ENCODE measurements at regions not wholly inside any gene's neighbourhood (a gene's known extent, or its start where the extent isn't known, plus 50 kb on each side); places are given as distances from the start of the nearest gene placed in this dataset.

GRCh38 chr10:110396284-110396651, 91.5 kb upstream of the SMNDC1 start:
- DNase-seq (ENCODE audit: low spot score) = no peak

- DNase-seq (ENCODE audit: low spot score) = no peak
These were observed 93.1 kb upstream of the SMNDC1 start for GRCh38 chr10:110397856-110398255.

GRCh38 chr10:110398419-110399105, 93.8 kb upstream of the SMNDC1 start:
- DNase-seq (ENCODE audit: low spot score) = peak; percentile 100

GRCh38 chr10:110399106-110399964, 94.6 kb upstream of the SMNDC1 start:
- DNase-seq (ENCODE audit: low spot score) = peak; percentile 99

GRCh38 chr10:110399965-110400933, 95.5 kb upstream of the SMNDC1 start:
- no peak for DNase-seq (ENCODE audit: low spot score)

- DNase-seq (ENCODE audit: low spot score) = no peak
These were observed 96.2 kb upstream of the DUSP5 start for GRCh38 chr10:110401401-110402076.

GRCh38 chr10:110402077-110402416, 95.7 kb upstream of the DUSP5 start:
- no peak for DNase-seq (ENCODE audit: low spot score)

- DNase-seq (ENCODE audit: low spot score) = no peak
These were observed 94.1 kb upstream of the DUSP5 start for GRCh38 chr10:110403593-110403992.

GRCh38 chr10:110404413-110404812, 93.3 kb upstream of the DUSP5 start:
- DNase-seq (ENCODE audit: low spot score) = no peak

GRCh38 chr10:110404825-110405224, 92.9 kb upstream of the DUSP5 start:
- DNase-seq (ENCODE audit: low spot score) = no peak

GRCh38 chr10:110405380-110405779, 92.3 kb upstream of the DUSP5 start:
- DNase-seq (ENCODE audit: low spot score) = no peak

- DNase-seq (ENCODE audit: low spot score) = no peak
These were observed 90.2 kb upstream of the DUSP5 start for GRCh38 chr10:110407301-110408170.

GRCh38 chr10:110408203-110408871, 89.4 kb upstream of the DUSP5 start:
- DNase-seq (ENCODE audit: low spot score) = peak; percentile 77

- no peak for DNase-seq (ENCODE audit: low spot score)
These were observed 88.8 kb upstream of the DUSP5 start for GRCh38 chr10:110408943-110409342.

- DNase-seq (ENCODE audit: low spot score) = no peak
These were observed 88.2 kb upstream of the DUSP5 start for GRCh38 chr10:110409488-110409887.

GRCh38 chr10:110409926-110410325, 87.8 kb upstream of the DUSP5 start:
- DNase-seq (ENCODE audit: low spot score) = no peak

- DNase-seq (ENCODE audit: low spot score) = peak; percentile 99
These were observed 87.2 kb upstream of the DUSP5 start for GRCh38 chr10:110410329-110411046.

GRCh38 chr10:110411047-110411410, 86.7 kb upstream of the DUSP5 start:
- peak; percentile 94 for DNase-seq (ENCODE audit: low spot score)

- no peak for DNase-seq (ENCODE audit: low spot score)
These were observed 84.5 kb upstream of the DUSP5 start for GRCh38 chr10:110413049-110413783.

Measured in A172 (cell line).